Parathyroid adenoma (tissue), 2 donors: ENCODE measurements at regions not wholly inside any gene's neighbourhood (a gene's known extent, or its start where the extent isn't known, plus 50 kb on each side); places are given as distances from the start of the nearest gene placed in this dataset.

Source experiments
- H2AFZ ChIP-seq: fragments of 300-600 bp; sonication (generic); one replicate; pipeline ENCODE4 v1.7.0; 2017; ENCODE audit warnings: antibody characterized with exemption, mild to moderate bottlenecking
- H3K27ac ChIP-seq: fragments of 300-600 bp; sonication (generic); one replicate; pipeline ENCODE4 v1.7.0; 2017
- H3K27me3 ChIP-seq: fragments of 300-600 bp; sonication (generic); one replicate; pipeline ENCODE4 v1.7.0; 2017; ENCODE audit warnings: low read length; ENCODE audit not compliant: control insufficient read depth, insufficient read depth
- H3K36me3 ChIP-seq: fragments of 300-600 bp; sonication (generic); one replicate; pipeline ENCODE4 v1.7.0; 2017; ENCODE audit warnings: low read length; ENCODE audit not compliant: control insufficient read depth, insufficient read depth
- H3K4me1 ChIP-seq: fragments of 300-600 bp; sonication (generic); one replicate; pipeline ENCODE4 v1.7.0; 2017; ENCODE audit warnings: control low read depth
- H3K4me2 ChIP-seq: fragments of 300-600 bp; sonication (generic); one replicate; pipeline ENCODE4 v1.7.0; 2017; ENCODE audit warnings: low read length
- H3K4me3 ChIP-seq: fragments of 300-600 bp; sonication (generic); one replicate; pipeline ENCODE4 v1.7.0; 2017; ENCODE audit warnings: low read depth, low read length
- H3K79me2 ChIP-seq: fragments of 300-600 bp; sonication (generic); one replicate; pipeline ENCODE4 v1.7.0; 2017; ENCODE audit warnings: control low read depth
- H3K9ac ChIP-seq: fragments of 300-600 bp; sonication (generic); one replicate; pipeline ENCODE4 v1.7.0; 2017; ENCODE audit warnings: mild to moderate bottlenecking
- H3K9me3 ChIP-seq: fragments of 300-600 bp; sonication (generic); one replicate; pipeline ENCODE4 v1.7.0; 2017; ENCODE audit warnings: low read length; ENCODE audit not compliant: control insufficient read depth
- CTCF ChIP-seq: fragments of 300-600 bp; sonication (generic); IDR thresholded peaks from one replicate; pipeline ENCODE4 v1.7.0; 2017; ENCODE audit warnings: antibody characterized with exemption, mild to moderate bottlenecking
- donor health status: primary hyperparathyroidism.

DNA sequence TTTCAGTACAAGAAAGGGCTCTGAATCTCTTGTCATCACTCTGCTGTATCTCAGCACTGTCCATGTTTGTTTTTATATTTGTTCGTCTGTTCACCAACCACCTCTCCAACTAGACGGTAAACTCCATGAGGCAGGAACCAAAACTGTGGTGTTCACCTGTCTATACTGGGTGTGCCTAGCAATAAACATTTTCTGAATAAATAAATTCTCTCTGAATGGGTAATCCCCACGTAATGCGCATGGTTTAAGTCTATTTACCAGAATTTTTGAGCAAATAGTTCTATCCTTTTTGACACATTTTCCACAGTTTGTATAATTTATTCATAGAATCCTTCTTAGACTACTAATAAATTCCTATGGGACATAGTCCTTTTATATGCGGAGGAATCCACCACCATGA is 400.6 kb upstream of the CFAP20DC start:
- Histone ChIP-seq H3K79me2 (no peaks in the 10 kb centered on the region), H3K9me3 (no peaks in the 10 kb centered on the region), H2AFZ (no peak overlapping the region), H3K4me2 (no peak overlapping the region), H3K4me1 (no peaks in the 10 kb centered on the region), H3K9ac (no peak overlapping the region), H3K4me3 (no peak overlapping the region), H3K27me3 (no peaks in the 10 kb centered on the region), H3K27ac (no peak overlapping the region), H3K36me3 (no peaks in the 10 kb centered on the region)
- TF ChIP-seq CTCF, result no peak

GRCh38 chr3:59446775-59447465 is 397.1 kb upstream of the CFAP20DC start:
- Histone ChIP-seq H3K4me1 (no peaks in the 10 kb centered on the region), H2AFZ (no peak overlapping the region), H3K4me2 (no peak overlapping the region), H3K4me3 (no peak overlapping the region), H3K27me3 (no peaks in the 10 kb centered on the region), H3K27ac (no peak overlapping the region), H3K79me2 (no peaks in the 10 kb centered on the region), H3K9ac (no peak overlapping the region), H3K9me3 (no peaks in the 10 kb centered on the region), H3K36me3 (no peaks in the 10 kb centered on the region)
- TF ChIP-seq CTCF, result no peak

GRCh38 chr3:59444676-59445075 is 394.9 kb upstream of the CFAP20DC start:
- TF ChIP-seq CTCF, result no peak
- H3K27ac ChIP-seq, result no peak overlapping the region

DNA sequence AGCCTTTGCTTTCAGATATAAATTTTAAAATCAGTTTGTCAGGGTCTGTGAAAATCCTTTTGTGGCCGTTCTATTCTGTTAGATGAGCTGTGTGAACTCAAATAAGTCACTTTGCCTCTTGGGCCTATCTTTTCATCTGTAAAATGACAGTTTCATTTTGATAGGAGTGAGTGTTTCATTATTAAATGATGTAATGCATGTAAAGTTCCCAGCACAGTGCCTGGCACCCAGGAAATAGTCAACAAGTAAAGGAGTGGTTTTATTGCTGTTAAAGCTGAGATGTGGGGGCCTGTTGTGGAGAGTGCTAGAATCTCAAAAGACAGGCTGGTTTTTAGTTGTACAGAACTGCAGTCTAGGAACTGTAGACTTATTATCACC is 394.5 kb upstream of the CFAP20DC start:
- Histone ChIP-seq H3K4me2 (no peak overlapping the region), H3K27me3 (no peaks in the 10 kb centered on the region), H3K79me2 (no peaks in the 10 kb centered on the region), H3K36me3 (no peaks in the 10 kb centered on the region), H3K27ac (no peak overlapping the region), H3K9me3 (no peaks in the 10 kb centered on the region), H3K4me3 (no peak overlapping the region), H3K9ac (no peak overlapping the region), H3K4me1 (no peaks in the 10 kb centered on the region), H2AFZ (no peak overlapping the region)
- TF ChIP-seq CTCF, result no peak

More at GRCh38 chr3:59444676-59445075, 394.9 kb upstream of the CFAP20DC start:
- Histone ChIP-seq H3K27me3 (no peaks in the 10 kb centered on the region), H2AFZ (no peak overlapping the region), H3K36me3 (no peaks in the 10 kb centered on the region), H3K79me2 (no peaks in the 10 kb centered on the region), H3K9me3 (no peaks in the 10 kb centered on the region), H3K9ac (no peak overlapping the region), H3K4me1 (no peaks in the 10 kb centered on the region), H3K4me3 (no peak overlapping the region), H3K4me2 (no peak overlapping the region)

DNA sequence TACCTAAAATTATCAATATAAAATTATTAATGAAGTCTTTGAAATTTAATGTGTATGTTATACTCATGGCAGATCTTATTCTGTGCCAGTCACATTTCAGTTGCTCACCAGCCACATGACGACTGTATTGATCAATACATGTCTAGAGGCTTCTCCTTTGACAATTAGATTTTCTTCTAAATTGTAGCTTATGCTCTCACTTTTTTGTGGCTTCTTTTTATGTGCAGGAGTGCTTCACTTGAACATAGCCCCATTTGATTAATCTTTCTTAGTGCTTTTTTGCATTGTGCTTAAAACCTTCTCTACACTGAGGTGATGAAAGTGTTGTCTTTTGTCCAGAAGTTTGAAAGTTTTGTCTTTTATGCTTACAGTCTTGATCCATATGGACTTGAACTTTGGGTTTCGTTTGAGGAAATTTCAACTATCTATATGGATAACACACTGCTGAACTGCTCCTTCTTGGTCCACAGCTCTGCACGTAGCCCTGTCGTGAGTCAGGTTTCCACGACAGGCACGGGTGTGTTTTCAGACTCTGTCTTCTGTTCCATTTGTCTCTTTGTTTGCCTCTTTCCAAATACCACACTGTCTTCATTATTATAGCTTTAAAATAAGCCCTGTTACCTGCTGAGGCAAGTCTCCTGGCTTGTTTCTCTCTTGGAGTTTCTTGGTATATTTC is 393.9 kb upstream of the CFAP20DC start:
- Histone ChIP-seq H3K36me3 (no peaks in the 10 kb centered on the region), H2AFZ (no peak overlapping the region), H3K4me1 (no peaks in the 10 kb centered on the region), H3K9ac (no peak overlapping the region), H3K9me3 (no peaks in the 10 kb centered on the region), H3K27ac (no peak overlapping the region), H3K79me2 (no peaks in the 10 kb centered on the region), H3K27me3 (no peaks in the 10 kb centered on the region), H3K4me2 (no peak overlapping the region), H3K4me3 (no peak overlapping the region)
- no peak for TF ChIP-seq CTCF
